Loucy (cell line): ENCODE measurements at regions not wholly inside any gene's neighbourhood (a gene's known extent, or its start where the extent isn't known, plus 50 kb on each side); places are given as distances from the start of the nearest gene placed in this dataset.

Experiments
- H2AFZ ChIP-seq: fragments of 200-600 bp; sonication (generic); 2 replicates; pipeline ENCODE4 v1.6.0; 2016; ENCODE audit warnings: antibody characterized with exemption, mild to moderate bottlenecking, low read length, moderate library complexity
- H3F3A ChIP-seq: fragments of 200-600 bp; 2 replicates; pipeline ENCODE4 v1.6.0; 2016; ENCODE audit warnings: antibody characterized with exemption, low read depth, mild to moderate bottlenecking
- H3K27me3 ChIP-seq: fragments of 200-600 bp; sonication (generic); 2 replicates; pipeline ENCODE4 v1.6.1; 2014; ENCODE audit warnings: low read length, mild to moderate bottlenecking; ENCODE audit not compliant: insufficient read depth, poor library complexity, severe bottlenecking
- H3K36me3 ChIP-seq: fragments of 200-600 bp; sonication (generic); 2 replicates; pipeline ENCODE4 v1.6.1; 2016; ENCODE audit warnings: low read length; ENCODE audit not compliant: insufficient read depth
- H3K4me1 ChIP-seq: fragments of 200-600 bp; sonication (generic); 2 replicates; pipeline ENCODE4 v1.5.1; 2014; ENCODE audit warnings: low read length, mild to moderate bottlenecking; ENCODE audit not compliant: insufficient read depth, poor library complexity, severe bottlenecking
- H3K4me2 ChIP-seq: fragments of 200-600 bp; sonication (generic); 2 replicates; pipeline ENCODE4 v1.6.0; 2014; ENCODE audit warnings: antibody characterized with exemption, low read length, low read depth, mild to moderate bottlenecking; ENCODE audit not compliant: poor library complexity, severe bottlenecking
- H3K4me3 ChIP-seq: fragments of 200-600 bp; sonication (generic); 2 replicates; pipeline ENCODE4 v1.5.1; 2014; ENCODE audit warnings: low read length, mild to moderate bottlenecking, mixed read lengths; ENCODE audit not compliant: poor library complexity, severe bottlenecking
- H3K79me2 ChIP-seq: fragments of 200-600 bp; sonication (generic); 2 replicates; pipeline ENCODE4 v1.6.1; 2014; ENCODE audit warnings: low read length; ENCODE audit not compliant: insufficient read depth
- H3K9ac ChIP-seq: fragments of 200-600 bp; sonication (generic); 2 replicates; pipeline ENCODE4 v1.6.0; 2014; ENCODE audit warnings: mild to moderate bottlenecking, low read depth, low read length, moderate library complexity; ENCODE audit not compliant: poor library complexity, severe bottlenecking
- H3K9me2 ChIP-seq: fragments of 200-600 bp; sonication (generic); replicated peaks from 2 replicates; pipeline ENCODE4 v1.6.1; 2016; ENCODE audit warnings: low read depth, low read length, mixed read lengths
- H3K9me3 ChIP-seq: fragments of 200-600 bp; sonication (generic); 2 replicates; pipeline ENCODE4 v1.6.1; 2014; ENCODE audit warnings: mild to moderate bottlenecking, antibody characterized with exemption, low read length, low read depth; ENCODE audit not compliant: insufficient read depth
- H4K20me1 ChIP-seq: fragments of 200-600 bp; sonication (generic); 2 replicates; pipeline ENCODE4 v1.6.0; 2014; ENCODE audit warnings: antibody characterized with exemption, low read length, mild to moderate bottlenecking; ENCODE audit not compliant: insufficient read depth, poor library complexity, severe bottlenecking
- EZH2phosphoT487 ChIP-seq: fragments of 200-600 bp; IDR thresholded peaks from 2 replicates; pipeline ENCODE4 v1.6.1; 2018; ENCODE audit warnings: antibody characterized with exemption, mild to moderate bottlenecking, moderate library complexity, borderline replicate concordance
- TF ChIP-seq, protein P1 (sequence below): fragments of 200-600 bp; sonication (generic); conservative IDR thresholded peaks from 2 replicates; pipeline ENCODE4 v1.5.1; 2014; ENCODE audit warnings: mild to moderate bottlenecking, antibody characterized with exemption, low read length

DNA sequence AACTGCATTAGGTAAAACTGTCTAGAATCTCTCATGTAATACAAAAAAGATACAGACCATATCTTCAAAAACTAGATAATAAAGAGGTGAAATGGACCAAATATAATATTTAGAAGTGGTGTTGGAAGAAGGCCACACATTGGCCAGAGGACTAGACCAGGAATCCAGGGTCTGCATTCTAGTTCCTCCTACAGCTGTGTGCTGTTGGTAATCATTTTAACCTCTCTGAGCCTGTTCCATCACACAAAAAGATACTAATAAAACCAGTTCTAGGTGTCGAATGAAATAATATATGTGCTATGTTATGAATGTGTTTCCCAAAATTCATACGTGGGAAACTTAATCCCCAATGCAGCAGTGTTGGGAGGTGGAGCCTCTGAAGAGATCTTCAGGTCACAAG is 111.6 kb upstream of the RREB1 start:
- Histone ChIP-seq H3K4me3 (no peak overlapping the region), H4K20me1 (no peaks in the 10 kb centered on the region), H3K9ac (no peak overlapping the region), H2AFZ (no peak overlapping the region), H3F3A (no peaks in the 10 kb centered on the region), H3K4me2 (no peak overlapping the region), H3K9me3 (no peaks in the 10 kb centered on the region), H3K9me2 (no peaks in the 10 kb centered on the region), H3K79me2 (no peaks in the 10 kb centered on the region), H3K4me1 (no peaks in the 10 kb centered on the region), H3K27me3 (no peaks in the 10 kb centered on the region), H3K36me3 (no peaks in the 10 kb centered on the region)
- TF ChIP-seq EZH2phosphoT487: no peak
- TF ChIP-seq, protein P1, sequence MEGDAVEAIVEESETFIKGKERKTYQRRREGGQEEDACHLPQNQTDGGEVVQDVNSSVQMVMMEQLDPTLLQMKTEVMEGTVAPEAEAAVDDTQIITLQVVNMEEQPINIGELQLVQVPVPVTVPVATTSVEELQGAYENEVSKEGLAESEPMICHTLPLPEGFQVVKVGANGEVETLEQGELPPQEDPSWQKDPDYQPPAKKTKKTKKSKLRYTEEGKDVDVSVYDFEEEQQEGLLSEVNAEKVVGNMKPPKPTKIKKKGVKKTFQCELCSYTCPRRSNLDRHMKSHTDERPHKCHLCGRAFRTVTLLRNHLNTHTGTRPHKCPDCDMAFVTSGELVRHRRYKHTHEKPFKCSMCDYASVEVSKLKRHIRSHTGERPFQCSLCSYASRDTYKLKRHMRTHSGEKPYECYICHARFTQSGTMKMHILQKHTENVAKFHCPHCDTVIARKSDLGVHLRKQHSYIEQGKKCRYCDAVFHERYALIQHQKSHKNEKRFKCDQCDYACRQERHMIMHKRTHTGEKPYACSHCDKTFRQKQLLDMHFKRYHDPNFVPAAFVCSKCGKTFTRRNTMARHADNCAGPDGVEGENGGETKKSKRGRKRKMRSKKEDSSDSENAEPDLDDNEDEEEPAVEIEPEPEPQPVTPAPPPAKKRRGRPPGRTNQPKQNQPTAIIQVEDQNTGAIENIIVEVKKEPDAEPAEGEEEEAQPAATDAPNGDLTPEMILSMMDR: no peak

DNA sequence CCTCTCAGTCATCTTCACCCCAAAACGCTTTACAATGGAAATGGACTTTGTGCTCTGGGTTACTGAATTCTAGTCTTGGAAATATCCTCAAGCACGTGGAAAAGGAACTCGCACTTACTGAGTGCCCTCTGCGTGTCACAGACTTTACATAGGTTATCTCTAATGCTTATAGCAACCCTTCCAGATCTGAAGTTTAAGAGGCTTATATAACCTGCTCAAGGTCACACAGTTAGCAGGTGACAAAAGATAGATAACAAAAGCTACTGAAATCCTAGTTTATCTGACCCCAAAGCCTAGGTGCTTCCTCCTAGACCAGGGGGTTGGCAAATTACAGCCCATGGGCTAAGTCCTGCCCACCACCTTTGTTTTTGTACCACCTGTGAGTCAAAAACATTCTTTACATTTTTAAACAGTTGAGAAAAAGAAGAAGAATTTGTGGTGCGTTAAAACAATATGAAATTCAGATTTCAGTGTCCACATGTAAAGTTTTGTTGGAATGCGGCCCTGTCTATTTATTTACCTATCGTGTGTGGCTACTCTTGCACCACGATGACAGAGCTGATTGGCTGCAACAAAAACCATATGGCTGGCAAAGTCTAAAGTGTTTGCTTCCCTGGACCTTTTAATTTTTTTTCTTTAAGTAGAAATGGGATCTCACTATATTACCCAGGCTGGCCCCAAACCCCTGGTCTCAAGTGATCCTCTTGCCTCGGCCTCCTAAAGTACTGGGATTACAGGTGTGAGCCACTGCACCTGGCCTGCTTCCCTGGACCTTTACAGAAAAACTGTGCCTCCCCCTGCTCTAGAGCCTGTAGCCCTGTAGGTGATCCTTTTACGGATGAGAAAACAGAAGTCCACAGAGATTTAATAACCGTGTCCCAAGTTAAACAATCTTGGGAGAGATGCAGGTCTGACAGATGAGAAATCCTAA is 110.2 kb upstream of the RREB1 start:
- no peak overlapping the region for H3K4me2 ChIP-seq
- H3K27me3 ChIP-seq: no peaks in the 10 kb centered on the region
- no peak for TF ChIP-seq EZH2phosphoT487
- TF ChIP-seq, protein P1: no peak
- no peak overlapping the region for H3K9ac ChIP-seq
- no peaks in the 10 kb centered on the region for H3K79me2 ChIP-seq
- no peaks in the 10 kb centered on the region for H3K9me2 ChIP-seq
- no peaks in the 10 kb centered on the region for H3F3A ChIP-seq
- no peaks in the 10 kb centered on the region for H3K36me3 ChIP-seq
- H4K20me1 ChIP-seq: no peaks in the 10 kb centered on the region
- H3K4me3 ChIP-seq: no peak overlapping the region
- H3K9me3 ChIP-seq: no peaks in the 10 kb centered on the region
- H3K4me1 ChIP-seq: no peaks in the 10 kb centered on the region
- no peak overlapping the region for H2AFZ ChIP-seq

DNA sequence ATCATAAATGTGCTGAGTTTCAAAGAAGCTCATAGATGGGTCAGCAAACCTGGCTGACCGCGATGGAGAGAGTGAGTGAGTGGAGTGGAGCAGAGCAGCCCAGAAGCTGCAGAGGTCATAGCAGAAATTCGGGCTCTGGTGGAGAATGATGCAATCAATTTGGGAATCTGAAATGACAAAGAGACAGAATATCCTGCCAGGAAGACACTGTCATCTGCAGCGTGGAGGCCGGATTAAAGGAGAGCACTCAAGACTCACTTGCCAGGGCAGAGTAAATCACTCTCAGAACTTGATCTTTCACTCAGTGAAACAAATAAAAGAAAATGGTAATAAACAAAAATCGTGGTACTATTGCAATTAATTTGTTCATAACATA is 109.6 kb upstream of the RREB1 start:
- H3K4me2 ChIP-seq: no peak overlapping the region
- TF ChIP-seq, protein P1: no peak
- no peak for TF ChIP-seq EZH2phosphoT487
- H3F3A ChIP-seq: no peaks in the 10 kb centered on the region
- H3K4me1 ChIP-seq: no peaks in the 10 kb centered on the region
- no peaks in the 10 kb centered on the region for H3K36me3 ChIP-seq
- H3K27me3 ChIP-seq: no peaks in the 10 kb centered on the region
- no peaks in the 10 kb centered on the region for H3K9me3 ChIP-seq
- no peaks in the 10 kb centered on the region for H3K9me2 ChIP-seq
- H3K79me2 ChIP-seq: no peaks in the 10 kb centered on the region
- H3K9ac ChIP-seq: no peak overlapping the region
- no peaks in the 10 kb centered on the region for H4K20me1 ChIP-seq
- no peak overlapping the region for H2AFZ ChIP-seq
- no peak overlapping the region for H3K4me3 ChIP-seq
